HG02571 (cell line): ENCODE measurements at regions not wholly inside any gene's neighbourhood (a gene's known extent, or its start where the extent isn't known, plus 50 kb on each side); places are given as distances from the start of the nearest gene placed in this dataset.
A peak's percentile ranks its signal among the peaks of the same experiment; 100 is the strongest.
"Not testable (repeated sequence)": the region's sequence is repeated elsewhere in the genome, so short reads cannot be mapped to it uniquely, and the experiment has no call there.

Experiments
- ATAC-seq: cut with Tn5 transposase; IDR thresholded peaks from one replicate; pipeline ENCODE4 v1.9.1; 2021; ENCODE audit warnings: mild to moderate bottlenecking, moderate library complexity; ENCODE audit not compliant: unreplicated experiment

DNA sequence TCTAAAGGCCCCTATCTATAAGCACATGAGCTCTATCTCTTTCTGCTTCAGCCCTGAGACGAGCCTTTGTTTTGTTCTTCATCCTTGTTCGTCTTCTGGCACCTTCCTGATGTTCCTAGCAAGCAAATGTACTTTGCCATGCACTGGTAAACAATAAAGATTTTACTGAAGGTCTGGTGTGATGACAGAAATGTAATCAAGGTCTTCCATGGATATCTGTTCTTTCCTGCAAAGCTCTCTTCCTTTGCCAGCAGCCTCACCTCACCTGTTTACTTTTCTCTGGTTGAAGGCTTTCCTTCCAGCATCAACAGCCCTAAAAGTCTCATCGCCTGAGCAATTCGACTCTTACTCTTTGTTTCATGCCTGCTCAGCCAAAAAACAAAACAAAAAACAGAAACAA lies 330.3 kb downstream of the PCNX1 start:
- no peak for ATAC-seq

DNA sequence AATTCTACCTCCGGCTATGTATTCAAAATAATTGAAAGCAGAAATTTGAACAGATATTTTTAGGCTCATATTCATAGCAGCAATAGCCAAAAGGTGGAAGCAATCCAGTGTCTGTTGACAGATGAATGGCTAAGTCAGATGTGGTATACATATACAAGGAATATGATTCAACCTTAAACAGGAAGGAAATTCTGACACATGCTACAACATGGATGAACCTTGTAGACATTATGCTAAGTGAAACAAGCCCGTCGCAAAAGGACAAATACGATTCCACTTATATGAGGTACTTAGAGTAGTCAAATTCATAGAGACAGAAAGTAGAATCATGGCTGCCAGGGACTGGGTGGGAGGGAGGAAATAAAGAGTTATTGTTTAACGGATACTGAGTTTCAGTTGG lies 331.6 kb downstream of the PCNX1 start:
- ATAC-seq = no peak

DNA sequence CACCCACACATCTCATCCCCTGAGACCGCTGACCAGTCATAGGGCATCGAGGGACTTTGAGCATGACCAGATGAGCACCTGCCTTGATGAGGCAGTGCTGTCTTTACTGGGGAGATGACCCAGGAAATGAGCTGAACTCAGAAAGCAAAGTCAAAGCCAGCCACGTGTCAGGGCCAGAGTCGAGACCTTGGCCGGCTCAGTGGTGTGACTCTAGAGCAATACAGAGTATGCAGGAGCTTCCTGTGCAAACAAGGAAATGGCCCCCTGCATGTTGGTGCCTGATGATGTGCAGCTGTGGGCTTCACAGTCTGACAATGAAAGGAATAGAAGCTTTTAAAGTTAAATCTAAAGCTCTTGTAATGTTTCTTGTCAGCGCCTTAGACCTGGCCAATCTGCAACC lies 332.9 kb downstream of the PCNX1 start:
- ATAC-seq = no peak

DNA sequence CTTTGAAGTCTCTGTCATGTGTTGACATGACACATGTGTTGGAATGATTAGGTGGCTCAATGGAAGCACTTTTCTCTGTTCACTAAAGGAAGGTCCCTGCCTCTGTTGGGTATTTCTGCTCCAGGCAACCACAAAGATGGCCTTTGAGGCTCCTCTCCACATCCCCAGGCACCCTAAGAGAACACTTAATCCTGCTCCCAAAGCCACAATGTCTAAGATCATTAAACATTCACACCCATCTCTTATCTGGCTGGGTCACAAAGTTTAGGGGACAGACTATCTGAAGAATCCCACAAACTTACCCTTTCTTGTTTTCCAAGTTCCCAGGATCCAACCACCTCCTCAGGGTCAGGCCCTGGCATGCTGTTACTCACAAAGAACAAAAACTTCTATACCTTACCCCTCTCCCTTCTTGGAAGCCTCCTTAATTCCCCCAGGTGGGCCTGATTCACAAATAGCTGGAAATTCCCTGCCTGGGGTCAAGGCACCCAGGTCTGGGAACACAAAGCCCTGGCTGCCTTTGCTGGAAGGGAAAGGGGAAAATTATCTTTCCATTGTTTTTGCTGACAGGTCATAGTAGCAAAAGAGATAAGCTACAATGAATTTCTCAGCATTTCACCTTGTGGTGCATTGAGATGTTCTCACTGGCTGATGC lies 333.7 kb downstream of the PCNX1 start:
- no peak for ATAC-seq

DNA sequence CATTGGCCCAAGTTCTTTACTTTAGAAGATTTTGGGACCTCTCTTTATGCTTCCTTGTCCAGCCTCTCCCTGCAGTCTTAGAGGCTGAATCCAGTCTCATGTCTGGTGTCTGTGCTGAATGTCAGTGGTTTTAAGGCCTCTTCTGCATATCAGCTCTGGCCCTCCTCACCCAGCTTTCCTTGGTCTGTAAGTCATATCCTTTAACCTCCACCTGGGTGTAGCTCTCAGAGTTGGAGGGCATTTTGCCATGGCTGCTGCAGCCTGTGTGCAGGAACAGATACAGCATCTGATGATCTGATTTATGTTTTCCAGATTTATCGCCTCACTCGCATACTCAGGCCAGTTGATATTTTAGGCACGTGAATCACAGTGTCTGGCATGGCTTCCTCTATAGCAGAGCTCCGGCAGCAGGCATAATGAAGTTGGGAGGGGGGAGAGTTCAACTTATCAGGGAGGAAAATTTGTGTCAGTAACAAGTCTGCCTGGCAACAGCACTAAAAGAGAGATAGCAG lies 335.0 kb downstream of the PCNX1 start:
- no peak for ATAC-seq

DNA sequence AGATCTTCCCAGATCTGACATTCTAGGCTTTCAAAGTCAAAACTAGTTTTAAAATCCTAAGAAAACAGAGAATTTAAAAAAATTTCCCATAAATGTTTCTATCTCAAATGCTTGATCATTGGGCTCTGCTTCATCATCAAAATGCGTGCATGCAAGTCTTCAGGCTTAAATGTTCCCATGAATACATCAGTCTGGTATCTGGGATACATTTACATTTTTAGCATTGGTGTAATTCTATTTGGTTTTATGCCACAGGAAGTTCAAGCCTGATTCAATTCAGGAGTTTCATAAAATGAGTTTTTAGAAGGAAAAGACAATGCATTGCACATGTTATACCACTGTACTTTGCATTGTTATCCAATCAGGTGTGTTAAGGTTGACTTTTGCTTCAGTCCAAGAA lies 336.4 kb downstream of the PCNX1 start:
- no peak for ATAC-seq

DNA sequence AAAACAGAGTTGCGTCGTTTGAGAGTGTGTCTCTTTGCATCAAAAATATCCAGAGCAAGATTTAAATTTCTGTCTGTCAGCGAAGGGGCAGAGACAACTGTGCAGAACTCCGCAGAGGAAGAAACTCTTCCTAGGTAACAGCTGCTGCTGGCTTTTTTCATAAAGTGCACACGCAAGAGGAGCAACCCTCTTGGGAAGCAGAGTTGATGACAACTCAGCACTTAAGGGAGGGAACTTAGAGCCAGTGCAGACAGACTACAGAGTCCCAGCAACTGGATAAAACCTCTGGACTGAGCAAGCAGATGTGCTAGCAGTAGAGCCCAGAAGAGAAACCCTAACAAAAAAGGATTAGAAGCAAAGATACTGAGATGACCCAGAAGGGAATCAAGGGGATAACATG lies 337.1 kb downstream of the PCNX1 start:
- no peak for ATAC-seq

DNA sequence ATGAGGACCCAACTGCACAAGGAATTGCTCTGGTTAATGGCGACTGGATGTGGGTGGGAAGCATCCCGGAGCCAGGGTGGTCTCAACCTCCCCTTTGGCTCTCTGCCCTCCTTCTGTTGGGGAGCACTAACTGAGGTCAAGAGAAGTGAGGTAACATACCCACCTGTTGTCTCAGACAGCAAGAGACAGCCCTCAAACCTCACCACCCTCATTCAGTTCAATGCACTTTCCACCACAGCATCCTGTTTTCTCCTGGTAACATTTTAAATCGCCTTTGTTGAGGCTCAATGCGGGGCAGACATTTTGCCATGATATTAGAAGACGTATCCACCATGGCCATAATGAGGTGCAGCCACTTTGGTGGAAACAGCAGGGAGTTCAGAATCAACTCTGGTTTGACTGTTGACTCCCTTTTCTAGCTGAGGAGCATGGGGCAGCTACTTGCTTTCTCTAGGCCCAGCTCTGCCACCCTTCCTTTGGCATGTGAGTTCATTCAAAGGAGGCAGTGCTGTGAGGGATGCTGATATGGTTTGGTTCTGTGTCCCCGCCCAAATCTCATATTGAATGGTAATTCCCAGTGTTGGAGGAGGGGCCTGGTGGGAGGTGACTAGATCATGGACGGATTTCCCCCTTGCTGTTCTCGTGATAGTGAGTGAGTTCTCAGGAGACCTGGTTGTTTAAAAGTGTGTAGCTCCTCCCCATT lies 338.6 kb downstream of the PCNX1 start:
- ATAC-seq = no peak

DNA sequence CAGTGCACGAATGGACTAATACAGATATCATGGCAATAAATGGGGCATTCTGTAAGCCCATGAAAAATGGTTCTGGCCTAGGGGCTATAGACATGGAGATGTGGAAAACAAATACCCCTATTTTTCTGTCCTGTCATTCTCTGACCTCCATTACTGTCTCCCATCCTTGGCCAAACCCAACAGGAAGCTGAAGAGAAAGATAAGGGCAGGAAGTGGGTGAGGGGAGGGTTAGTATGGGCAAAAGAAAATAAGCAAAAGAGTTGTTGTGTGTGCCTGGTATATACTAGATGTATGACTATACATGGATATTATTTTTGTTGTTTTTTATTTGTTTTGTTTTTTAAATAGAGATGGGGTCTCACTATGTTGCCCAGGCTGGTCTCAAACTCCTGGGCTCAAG lies 339.3 kb downstream of the PCNX1 start:
- ATAC-seq = no peak

DNA sequence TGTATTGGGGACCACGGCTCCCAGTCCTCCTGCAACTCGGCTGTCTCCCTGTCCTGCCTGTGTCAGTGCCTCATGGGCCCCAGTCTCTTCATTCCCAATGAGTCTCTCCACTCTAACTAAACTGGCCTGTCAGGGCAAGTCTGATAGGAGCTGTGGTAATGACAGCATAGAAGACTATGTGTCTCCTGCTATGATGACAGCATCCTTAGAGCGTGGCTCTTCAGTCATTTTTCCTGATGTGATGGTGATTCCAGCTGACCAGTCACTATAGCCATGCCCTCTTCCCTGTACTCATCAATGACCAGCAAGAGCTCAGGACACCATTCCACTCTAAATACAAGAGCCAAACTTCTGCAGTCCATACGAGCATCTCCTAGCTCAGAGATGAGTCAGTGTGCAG lies 339.8 kb downstream of the PCNX1 start:
- ATAC-seq = no peak

DNA sequence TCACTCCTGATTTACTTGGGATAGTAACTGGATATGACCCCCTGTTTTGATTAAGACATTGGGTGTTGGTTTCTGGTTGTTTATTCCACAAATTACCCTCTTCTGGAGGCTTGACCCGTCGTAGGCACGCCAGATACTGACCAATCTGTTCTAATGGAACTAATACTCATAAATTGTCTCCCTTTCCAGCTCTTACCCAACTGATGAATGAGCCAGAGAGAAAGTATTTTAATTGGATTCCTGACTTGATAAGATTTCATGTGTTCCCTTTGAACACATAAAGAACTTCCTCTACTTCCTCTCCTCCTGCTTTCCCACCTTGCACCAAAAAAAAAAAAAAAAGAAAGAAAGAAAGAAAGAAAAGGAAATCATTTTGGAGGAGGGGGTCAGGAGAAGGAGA lies 340.9 kb downstream of the PCNX1 start:
- no peak for ATAC-seq

DNA sequence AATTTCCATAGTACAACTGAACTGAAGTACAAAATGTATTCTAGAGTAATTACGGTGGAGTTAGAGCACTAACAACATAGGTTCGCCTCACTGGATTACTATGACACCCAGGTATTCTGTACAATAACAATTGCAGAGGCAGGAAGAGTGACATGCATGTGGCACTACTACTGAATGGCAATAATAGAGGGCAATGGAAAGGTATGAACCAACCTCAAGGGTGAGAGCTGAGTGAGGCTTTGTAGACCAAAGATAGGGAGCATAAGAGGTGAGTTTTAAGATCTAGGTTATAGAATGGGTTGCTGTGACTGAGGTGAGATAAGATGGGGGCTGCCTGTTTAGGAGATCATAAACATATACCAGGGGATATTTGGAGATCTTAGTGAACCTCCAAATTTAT lies 343.1 kb downstream of the PCNX1 start:
- ATAC-seq = no peak

DNA sequence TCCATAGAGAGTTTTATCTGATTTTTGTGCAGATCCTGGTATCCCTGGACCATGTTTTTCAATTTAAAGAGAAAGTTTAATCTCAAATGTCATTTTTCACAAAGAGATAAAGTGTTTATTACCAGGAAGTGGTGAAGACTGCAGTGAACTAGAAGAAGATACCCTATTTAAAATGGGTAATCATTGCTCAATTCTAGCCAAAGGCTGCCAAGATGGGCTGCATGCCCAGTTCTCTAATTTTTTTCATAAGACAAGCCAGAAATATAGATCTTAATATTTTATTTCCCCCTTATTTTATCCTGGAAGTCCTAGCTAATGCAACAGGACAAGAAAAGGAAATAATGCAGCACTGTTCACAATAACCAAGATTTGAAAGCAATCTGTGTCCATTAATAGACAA lies 343.5 kb downstream of the PCNX1 start:
- ATAC-seq = no peak

DNA sequence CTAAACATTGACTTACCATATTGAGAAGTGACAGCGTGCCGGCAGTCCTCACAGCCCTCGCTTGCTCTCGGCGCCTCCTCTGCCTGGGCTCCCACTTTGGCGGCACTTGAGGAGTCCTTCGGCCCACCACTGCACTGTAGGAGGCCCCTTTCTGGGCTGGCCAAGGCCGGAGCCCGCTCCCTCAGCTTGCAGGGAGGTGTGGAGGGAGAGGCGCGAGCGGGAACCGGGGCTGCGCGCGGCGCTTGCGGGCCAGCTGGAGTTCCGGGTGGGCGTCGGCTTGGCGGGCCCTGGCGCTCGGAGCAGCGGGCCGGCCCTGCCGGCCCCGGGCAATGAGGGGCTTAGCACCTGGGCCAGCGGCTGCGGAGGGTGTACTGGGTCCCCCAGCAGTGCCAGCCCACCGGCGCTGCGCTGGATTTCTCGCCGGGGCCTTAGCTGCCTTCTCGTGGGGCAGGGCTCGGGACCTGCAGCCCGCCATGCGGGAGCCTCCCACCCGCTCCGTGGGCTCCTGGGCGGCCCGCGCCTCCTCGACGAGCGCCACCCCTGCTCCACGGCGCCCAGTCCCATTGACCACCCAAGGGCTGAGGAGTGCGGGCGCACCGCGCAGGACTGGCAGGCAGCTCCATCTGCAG lies 346.9 kb downstream of the PCNX1 start:
- ATAC-seq = not testable (repeated sequence)

DNA sequence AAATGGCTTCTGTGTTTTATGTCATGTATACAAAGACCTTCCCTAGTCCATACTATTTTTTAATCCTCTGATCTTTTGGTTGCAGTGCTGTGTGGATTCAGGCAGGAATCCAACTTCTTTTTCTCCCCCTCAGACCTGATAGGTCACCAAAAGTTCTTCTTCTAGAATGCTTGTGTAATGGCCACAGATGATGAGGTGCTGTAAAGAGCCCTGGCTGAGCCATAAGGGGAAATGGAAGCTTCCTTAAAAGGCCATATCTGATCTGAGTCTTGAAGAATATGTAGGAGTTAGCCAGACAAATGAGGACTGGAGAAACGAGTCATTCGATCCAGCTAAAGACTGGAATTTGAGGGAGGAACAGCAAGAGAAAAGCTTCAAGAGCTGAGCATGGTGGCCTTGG lies 353.9 kb downstream of the PCNX1 start:
- no peak for ATAC-seq

DNA sequence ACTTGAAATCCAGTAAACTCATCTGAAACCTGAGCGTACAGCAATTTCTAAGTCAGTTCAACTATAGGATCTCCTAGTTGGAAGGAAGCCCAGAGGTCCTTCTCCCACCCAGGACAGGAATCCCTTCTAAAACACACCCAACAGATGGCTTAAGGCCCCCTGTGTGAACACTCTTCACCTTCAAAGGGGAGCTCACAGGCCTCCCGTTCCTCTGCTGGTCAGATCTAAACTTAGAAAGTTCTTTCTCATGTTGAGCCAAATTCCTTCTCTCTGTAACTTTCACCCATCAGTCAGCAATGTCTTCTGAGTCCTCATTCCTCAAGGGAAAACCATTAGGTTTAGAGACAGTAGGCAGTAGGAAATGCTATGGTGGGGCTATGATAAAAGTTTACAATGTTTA lies 355.2 kb downstream of the PCNX1 start:
- no peak for ATAC-seq

DNA sequence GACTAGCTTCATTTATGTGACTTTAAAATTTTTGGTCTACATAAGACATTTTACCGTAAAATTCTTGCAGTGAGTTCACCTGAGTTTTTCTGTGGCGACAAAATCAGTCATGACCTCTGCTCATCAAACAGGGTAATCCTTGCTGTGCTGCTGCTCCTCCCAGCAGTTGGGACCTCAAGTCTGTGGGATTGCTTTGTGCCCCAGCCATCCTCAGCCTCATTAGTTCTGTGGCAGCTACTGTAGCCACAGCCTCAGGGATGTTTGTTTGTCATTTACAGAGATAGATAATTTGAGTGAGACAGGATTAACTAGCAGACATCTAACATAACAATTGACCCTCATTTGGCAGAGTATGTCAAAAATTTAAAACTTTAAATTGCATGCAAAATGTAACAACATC lies 357.0 kb downstream of the PCNX1 start:
- ATAC-seq = no peak

DNA sequence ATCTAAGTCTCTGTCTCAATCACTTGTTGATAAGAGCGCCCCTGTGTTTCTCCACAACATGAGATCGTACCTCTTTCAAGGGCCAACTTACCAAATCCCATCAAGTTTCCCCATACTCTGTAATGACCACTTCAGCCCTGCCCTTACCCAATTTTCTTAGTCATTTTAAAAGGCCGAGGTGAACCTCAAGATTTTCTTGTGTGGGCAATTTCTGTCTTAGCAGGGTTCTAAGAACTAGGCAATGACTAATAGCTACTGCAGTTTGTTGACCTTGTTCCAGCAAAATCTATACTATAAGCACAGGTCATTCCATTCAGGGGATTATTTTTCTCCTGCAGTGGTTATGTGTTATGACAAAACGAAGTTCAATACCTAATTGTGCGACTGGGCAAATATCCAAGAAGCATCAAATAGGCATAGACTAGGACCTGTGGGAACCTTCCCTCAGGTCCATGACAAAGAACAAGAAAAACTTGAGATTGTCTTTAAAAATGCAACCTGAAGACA lies 359.8 kb downstream of the PCNX1 start:
- peak; percentile 71 for ATAC-seq

DNA sequence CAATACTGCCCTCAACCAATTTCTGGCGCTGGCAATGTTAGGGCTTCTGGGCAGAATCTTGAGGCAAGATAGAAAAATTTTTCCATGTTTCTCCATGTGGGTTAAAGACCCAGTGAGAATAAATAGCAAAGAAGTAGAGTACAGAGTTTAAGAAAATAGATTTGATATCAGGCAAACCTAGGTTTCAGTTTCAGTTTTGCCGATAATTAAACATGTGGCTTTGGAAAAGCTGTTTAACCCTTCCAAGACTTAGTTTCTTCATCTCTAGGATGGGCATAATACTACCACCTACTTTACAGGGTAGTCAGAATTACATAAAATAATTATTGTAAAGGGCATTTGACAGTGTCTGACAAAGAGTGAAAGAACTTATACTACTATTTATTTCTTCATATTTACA lies 360.4 kb downstream of the PCNX1 start:
- no peak for ATAC-seq

DNA sequence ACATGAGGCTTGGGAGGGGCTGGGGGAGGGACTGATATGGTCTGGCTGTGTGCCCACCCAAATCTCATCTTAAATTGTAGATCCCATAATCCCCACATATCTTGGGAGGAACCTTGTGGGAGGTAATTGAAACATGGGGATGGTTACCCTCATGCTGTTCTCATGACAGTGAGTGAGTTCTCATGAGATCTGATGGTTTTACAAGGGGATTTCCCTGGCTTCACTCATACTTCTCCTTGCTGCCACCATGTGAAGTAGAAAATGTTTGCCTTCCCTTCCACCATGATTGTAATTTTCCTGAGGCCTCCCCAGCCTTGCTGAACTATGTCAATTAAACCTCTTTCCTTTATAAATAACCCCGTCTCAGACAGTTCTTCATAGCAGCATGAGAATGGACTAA lies 362.9 kb downstream of the PCNX1 start:
- ATAC-seq = no peak

DNA sequence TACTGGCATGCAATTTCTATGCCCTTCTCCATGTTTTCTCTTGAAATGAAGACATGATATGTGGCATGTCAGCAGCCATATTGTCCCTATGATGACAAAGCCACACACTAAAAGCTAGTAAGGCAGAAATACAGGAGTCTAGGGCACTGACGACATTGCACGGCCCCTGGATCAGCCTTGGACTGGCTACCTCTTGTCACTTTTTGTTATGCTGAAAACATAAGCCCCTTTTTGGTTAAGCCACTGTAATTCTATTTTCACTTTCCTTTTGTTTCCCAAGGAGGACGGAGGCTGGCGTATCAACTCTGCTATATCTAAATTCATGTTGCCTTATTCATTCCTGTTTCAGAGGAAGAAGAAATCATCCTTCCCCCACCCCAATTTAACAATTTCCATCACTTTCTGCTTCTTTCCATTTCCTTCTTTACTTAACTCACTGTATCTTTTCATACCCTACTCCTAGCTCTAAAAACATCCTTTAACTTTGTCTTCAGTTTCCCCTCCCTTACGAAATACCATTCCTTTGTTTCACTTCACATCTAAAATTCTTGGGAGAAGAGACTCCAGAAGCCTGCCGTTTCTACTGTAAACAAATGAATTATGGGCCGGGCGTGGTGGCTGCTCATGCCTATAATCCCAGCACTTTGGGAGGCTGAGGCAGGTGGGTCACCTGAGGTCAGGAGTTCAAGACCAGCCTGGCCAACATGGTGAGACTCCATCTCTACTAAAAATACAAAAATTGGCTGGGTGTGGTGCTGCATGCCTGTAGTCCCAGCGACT lies 364.1 kb downstream of the PCNX1 start:
- no peak for ATAC-seq
